Lung microvascular endothelial cell (primary cell): ENCODE measurements at regions not wholly inside any gene's neighbourhood (a gene's known extent, or its start where the extent isn't known, plus 50 kb on each side); places are given as distances from the start of the nearest gene placed in this dataset.

Experiments used
- DNase-seq, 2 donors: peaks; one replicate each; pipeline versions ENCODE4 v3.0.0 to v3.0.0-alpha.2; 2010; ENCODE audit warnings: low read depth in 2 of 2

- no peak for DNase-seq
These were observed 52.0 kb upstream of the RPL11 start for GRCh38 chr1:23639460-23640095.

GRCh38 chr1:23638786-23639241 is 52.8 kb upstream of the RPL11 start:
- no peak for DNase-seq

- no peak for DNase-seq
These were observed 53.4 kb upstream of the RPL11 start for GRCh38 chr1:23638188-23638619.

- no peak for DNase-seq
These were observed 55.6 kb upstream of the RPL11 start for GRCh38 chr1:23636009-23636408.

GRCh38 chr1:23634840-23635651 is 56.6 kb upstream of the RPL11 start:
- DNase-seq = peak; percentile 82 to 83

GRCh38 chr1:23634518-23634839 is 57.1 kb upstream of the RPL11 start:
- DNase-seq = no peak

- no peak for DNase-seq
These were observed 59.0 kb upstream of the RPL11 start for GRCh38 chr1:23632479-23633160.

GRCh38 chr1:23629708-23630290 is 61.8 kb upstream of the RPL11 start:
- no peak for DNase-seq

GRCh38 chr1:23628951-23629387 is 62.6 kb upstream of the RPL11 start:
- DNase-seq = peak in 1 of 2 donors; percentile 27

- no peak for DNase-seq
These were observed 64.4 kb upstream of the RPL11 start for GRCh38 chr1:23627069-23627735.

- no peak for DNase-seq
These were observed 65.6 kb upstream of the RPL11 start for GRCh38 chr1:23625929-23626535.

GRCh38 chr1:23625459-23625858 is 66.1 kb upstream of the RPL11 start:
- no peak for DNase-seq

GRCh38 chr1:23624440-23624839 is 65.1 kb upstream of the ID3 start:
- no peak for DNase-seq

- no peak for DNase-seq
These were observed 63.0 kb upstream of the ID3 start for GRCh38 chr1:23622284-23622683.

- no peak for DNase-seq
These were observed 61.3 kb upstream of the ID3 start for GRCh38 chr1:23620605-23621004.

GRCh38 chr1:23619299-23620188 is 60.2 kb upstream of the ID3 start:
- peak in 1 of 2 donors; percentile 28 for DNase-seq

- DNase-seq = no peak
These were observed 59.3 kb upstream of the ID3 start for GRCh38 chr1:23618586-23619083.

GRCh38 chr1:23617084-23617521 is 57.8 kb upstream of the ID3 start:
- DNase-seq = no peak

GRCh38 chr1:23616292-23616824 is 57.1 kb upstream of the ID3 start:
- no peak for DNase-seq

GRCh38 chr1:23615852-23616251 is 56.6 kb upstream of the ID3 start:
- DNase-seq = no peak
